IMR-90 (cell line): ENCODE measurements at regions not wholly inside any gene's neighbourhood (a gene's known extent, or its start where the extent isn't known, plus 50 kb on each side); places are given as distances from the start of the nearest gene placed in this dataset.

Source experiments
- ATAC-seq: fragments of 200-7000 bp; cut with Tn5 transposase; 2 replicates; pipeline ENCODE4 v1.9.1; 2020; ENCODE audit warnings: low read depth, mild to moderate bottlenecking, moderate library complexity
- BruUV-seq: library from RNA; stranded (reverse); fragments of 400-500 nt; replicated peaks from 2 replicates; lab custom pipeline; 2021; lab: Mats Ljungman, UMichigan
- CTCF ChIA-PET: fragments of 300-600 bp; formaldehyde crosslinking; extraction: SDS; loops from one replicate; lab custom pipeline; 2021; ENCODE audit warnings: antibody characterized with exemption; lab: Yijun Ruan, JAX
- POLR2A ChIA-PET: fragments of 300-600 bp; sonication (Branson Sonifier 250); formaldehyde crosslinking; loops from one replicate; lab custom pipeline; 2022; ENCODE audit warnings: antibody characterized with exemption; ENCODE audit not compliant: unreplicated experiment; lab: Charles Lee
- DNase-seq: peaks from one replicate; pipeline ENCODE4 v3.0.0; 2013
- H2AFZ ChIP-seq: replicated peaks from 2 replicates; pipeline ENCODE3; 2013; ENCODE audit warnings: low read length, mild to moderate bottlenecking; ENCODE audit not compliant: poor library complexity
- H2AK5ac ChIP-seq: 2 replicates; pipeline ENCODE4 v1.6.1; 2013; ENCODE audit warnings: low read depth, low read length, inconsistent platforms
- H2AK9ac ChIP-seq: replicated peaks from 2 replicates; pipeline ENCODE3; 2013; ENCODE audit warnings: mild to moderate bottlenecking, low read depth, low read length, moderate library complexity; ENCODE audit not compliant: poor library complexity
- H2BK120ac ChIP-seq: 2 replicates; pipeline ENCODE4 v1.6.1; 2013; ENCODE audit warnings: low read depth, low read length, inconsistent platforms
- H2BK15ac ChIP-seq: 3 replicates; pipeline ENCODE4 v1.6.1; 2013; ENCODE audit warnings: low read depth, low read length, inconsistent platforms
- H2BK20ac ChIP-seq: 2 replicates; pipeline ENCODE4 v1.6.1; 2013; ENCODE audit warnings: low read depth, mild to moderate bottlenecking, inconsistent platforms, low read length, moderate library complexity
- H2BK5ac ChIP-seq: 2 replicates; pipeline ENCODE4 v1.6.1; 2013; ENCODE audit warnings: mild to moderate bottlenecking, low read depth, low read length, inconsistent platforms; ENCODE audit not compliant: poor library complexity, severe bottlenecking
- H3K14ac ChIP-seq: replicated peaks from 2 replicates; pipeline ENCODE4 v1.6.1; 2013; ENCODE audit warnings: low read depth, low read length, inconsistent platforms
- H3K18ac ChIP-seq: 2 replicates; pipeline ENCODE4 v1.6.1; 2013; ENCODE audit warnings: low read depth, low read length, control low read depth
- H3K23ac ChIP-seq: 2 replicates; pipeline ENCODE4 v1.6.1; 2013; ENCODE audit warnings: low read depth, low read length, inconsistent platforms
- H3K27ac ChIP-seq: 2 replicates; pipeline ENCODE4 v1.5.1; 2013; ENCODE audit warnings: mild to moderate bottlenecking, control low read depth, low read length; ENCODE audit not compliant: insufficient read depth
- H3K27me3 ChIP-seq: 2 replicates; pipeline ENCODE4 v1.6.1; 2013; ENCODE audit warnings: low read length; ENCODE audit not compliant: control insufficient read depth, insufficient read depth
- H3K36me3 ChIP-seq: 2 replicates; pipeline ENCODE4 v1.6.1; 2013; ENCODE audit warnings: low read length, mixed read lengths; ENCODE audit not compliant: control insufficient read depth, insufficient read depth
- H3K4ac ChIP-seq: 2 replicates; pipeline ENCODE4 v1.6.1; 2013; ENCODE audit warnings: low read depth, low read length, inconsistent platforms
- H3K4me1 ChIP-seq: 2 replicates; pipeline ENCODE4 v1.6.1; 2013; ENCODE audit warnings: low read length, mixed read lengths; ENCODE audit not compliant: control insufficient read depth, insufficient read depth
- H3K4me2 ChIP-seq: 2 replicates; pipeline ENCODE4 v1.6.1; 2013; ENCODE audit warnings: low read depth, mild to moderate bottlenecking, control low read depth, low read length, moderate library complexity
- H3K4me3 ChIP-seq: 2 replicates; pipeline ENCODE4 v1.5.1; 2013; ENCODE audit warnings: low read depth, mild to moderate bottlenecking, control low read depth, low read length, moderate library complexity; ENCODE audit not compliant: insufficient read depth
- H3K56ac ChIP-seq: 2 replicates; pipeline ENCODE4 v1.6.1; 2013; ENCODE audit warnings: low read length, inconsistent platforms; ENCODE audit not compliant: insufficient read depth; ENCODE audit errors: extremely low read depth
- H3K79me1 ChIP-seq, 2 experiments: 2 replicates each; pipeline ENCODE4 v1.6.1; 2013; ENCODE audit warnings: low read length in 2 of 2, inconsistent platforms in 1 of 2, low read depth in 1 of 2
- H3K9ac ChIP-seq: 2 replicates; pipeline ENCODE4 v1.6.1; 2013; ENCODE audit warnings: low read depth, low read length, control low read depth
- H3K9me1 ChIP-seq: 2 replicates; pipeline ENCODE4 v1.6.1; 2013; ENCODE audit warnings: low read length, inconsistent platforms; ENCODE audit not compliant: insufficient read depth
- H3K9me3 ChIP-seq: 2 replicates; pipeline ENCODE4 v1.6.1; 2013; ENCODE audit warnings: low read length; ENCODE audit not compliant: control insufficient read depth, insufficient read depth
- H4K20me1 ChIP-seq: 2 replicates; pipeline ENCODE4 v1.6.1; 2013; ENCODE audit warnings: low read length, inconsistent platforms; ENCODE audit not compliant: insufficient read depth
- H4K5ac ChIP-seq: 2 replicates; pipeline ENCODE4 v1.6.1; 2013; ENCODE audit warnings: mild to moderate bottlenecking, low read depth, low read length, control low read depth
- H4K8ac ChIP-seq, 2 experiments: 2 replicates each; pipeline ENCODE4 v1.6.1; 2013; ENCODE audit warnings: low read depth in 2 of 2, low read length in 2 of 2, control low read depth in 1 of 2, inconsistent platforms in 1 of 2
- H4K91ac ChIP-seq: 2 replicates; pipeline ENCODE4 v1.6.1; 2013; ENCODE audit warnings: low read depth, low read length, inconsistent platforms; ENCODE audit not compliant: insufficient read depth
- BHLHE40 ChIP-seq: fragments of 150-350 bp; IDR thresholded peaks from 2 replicates; pipeline ENCODE4 v1.6.1; 2016; ENCODE audit warnings: mild to moderate bottlenecking, low read depth, low read length
- CEBPB ChIP-seq: IDR thresholded peaks from 2 replicates; pipeline ENCODE4 v1.6.1; 2012; ENCODE audit warnings: low read depth, low read length, improper control_type of control experiment
- MAZ ChIP-seq: IDR thresholded peaks from 2 replicates; pipeline ENCODE4 v1.6.1; 2012; ENCODE audit warnings: low read depth, mild to moderate bottlenecking, low read length, improper control_type of control experiment, moderate library complexity, borderline replicate concordance
- MXI1 ChIP-seq: IDR thresholded peaks from 2 replicates; pipeline ENCODE4 v1.6.1; 2012; ENCODE audit warnings: low read depth, mild to moderate bottlenecking, low read length, moderate library complexity, borderline replicate concordance
- RCOR1 ChIP-seq: IDR thresholded peaks from 2 replicates; pipeline ENCODE4 v1.6.1; 2012; ENCODE audit warnings: mild to moderate bottlenecking, low read length, improper control_type of control experiment; ENCODE audit not compliant: insufficient replicate concordance
- RFX5 ChIP-seq: IDR thresholded peaks from 2 replicates; pipeline ENCODE4 v1.8.0; 2012; ENCODE audit warnings: low read depth, mild to moderate bottlenecking, low read length, moderate library complexity
- WGBS, 2 experiments: methylation state at CpG; one replicate each; pipeline versions ENCODE4 v1.1.5 to v1.1.7; 2013; ENCODE audit warnings: missing lambda C conversion rate in 2 of 2; ENCODE audit not compliant: insufficient read length in 1 of 2; ENCODE audit errors: extremely low coverage in 2 of 2; 5-methylcytosine and 5-hydroxymethylcytosine counted together
- dilution Hi-C: fragments of 300-500 bp; cut with HindIII; formaldehyde crosslinking; loops from one replicate; pipeline ENCODE4 v1.14.3; 2018; ENCODE audit warnings: low sequenced_read_pairs; ENCODE audit not compliant: unreplicated experiment
- in situ Hi-C: fragments of 300-500 bp; cut with MboI; formaldehyde crosslinking; loops from 3 replicates; pipeline ENCODE4 v1.14.3; 2019; ENCODE audit warnings: low sequenced_read_pairs, inconsistent platforms, mixed read lengths
- intact Hi-C: fragments of 100-400 bp; cut with micrococcal nuclease; formaldehyde crosslinking; loops from 2 replicates; pipeline ENCODE4 v1.10.0; 2022
- TF ChIP-seq, protein P1 (sequence below): fragments of 150-350 bp; IDR thresholded peaks from 2 replicates; pipeline ENCODE4 v1.6.1; 2016; ENCODE audit warnings: low read depth, mild to moderate bottlenecking, low read length, moderate library complexity, borderline replicate concordance
- TF ChIP-seq, protein P2 (sequence below): conservative IDR thresholded peaks from 2 replicates; pipeline ENCODE4 v1.5.1; 2012; ENCODE audit warnings: mild to moderate bottlenecking, low read depth, low read length, improper control_type of control experiment

DNA sequence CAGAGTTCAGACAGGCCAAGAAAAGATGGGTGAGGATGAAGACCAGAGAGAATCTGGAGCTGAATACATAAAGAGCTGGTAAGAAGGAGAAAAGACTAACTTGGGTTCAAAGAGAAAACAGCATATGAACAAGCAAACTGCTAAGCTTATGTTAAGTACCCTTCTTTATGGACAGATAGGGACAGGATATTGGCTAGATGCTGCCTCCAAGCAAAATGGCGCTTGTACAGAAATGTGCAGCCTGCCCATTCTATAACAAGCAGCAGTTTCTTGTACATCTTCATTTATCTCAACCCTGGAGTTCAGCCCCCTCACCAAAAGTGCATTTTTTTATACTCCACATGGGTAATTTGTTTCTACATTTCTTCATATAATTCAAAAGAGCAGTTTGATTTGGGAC lies 184.5 kb downstream of the RMST start:
- no peak overlapping the region for H2BK120ac ChIP-seq
- ChIA-PET POLR2A (no interaction called here), CTCF (no interaction called here)
- H3K14ac ChIP-seq = no peak overlapping the region
- ATAC-seq (no peak), DNase-seq (no peak)
- dilution Hi-C loops (no loop called here), intact Hi-C loops (no loop called here), in situ Hi-C loops (no loop called here)
- TF ChIP-seq, protein P1, sequence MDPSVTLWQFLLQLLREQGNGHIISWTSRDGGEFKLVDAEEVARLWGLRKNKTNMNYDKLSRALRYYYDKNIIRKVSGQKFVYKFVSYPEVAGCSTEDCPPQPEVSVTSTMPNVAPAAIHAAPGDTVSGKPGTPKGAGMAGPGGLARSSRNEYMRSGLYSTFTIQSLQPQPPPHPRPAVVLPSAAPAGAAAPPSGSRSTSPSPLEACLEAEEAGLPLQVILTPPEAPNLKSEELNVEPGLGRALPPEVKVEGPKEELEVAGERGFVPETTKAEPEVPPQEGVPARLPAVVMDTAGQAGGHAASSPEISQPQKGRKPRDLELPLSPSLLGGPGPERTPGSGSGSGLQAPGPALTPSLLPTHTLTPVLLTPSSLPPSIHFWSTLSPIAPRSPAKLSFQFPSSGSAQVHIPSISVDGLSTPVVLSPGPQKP = no peak
- TF ChIP-seq, protein P2, sequence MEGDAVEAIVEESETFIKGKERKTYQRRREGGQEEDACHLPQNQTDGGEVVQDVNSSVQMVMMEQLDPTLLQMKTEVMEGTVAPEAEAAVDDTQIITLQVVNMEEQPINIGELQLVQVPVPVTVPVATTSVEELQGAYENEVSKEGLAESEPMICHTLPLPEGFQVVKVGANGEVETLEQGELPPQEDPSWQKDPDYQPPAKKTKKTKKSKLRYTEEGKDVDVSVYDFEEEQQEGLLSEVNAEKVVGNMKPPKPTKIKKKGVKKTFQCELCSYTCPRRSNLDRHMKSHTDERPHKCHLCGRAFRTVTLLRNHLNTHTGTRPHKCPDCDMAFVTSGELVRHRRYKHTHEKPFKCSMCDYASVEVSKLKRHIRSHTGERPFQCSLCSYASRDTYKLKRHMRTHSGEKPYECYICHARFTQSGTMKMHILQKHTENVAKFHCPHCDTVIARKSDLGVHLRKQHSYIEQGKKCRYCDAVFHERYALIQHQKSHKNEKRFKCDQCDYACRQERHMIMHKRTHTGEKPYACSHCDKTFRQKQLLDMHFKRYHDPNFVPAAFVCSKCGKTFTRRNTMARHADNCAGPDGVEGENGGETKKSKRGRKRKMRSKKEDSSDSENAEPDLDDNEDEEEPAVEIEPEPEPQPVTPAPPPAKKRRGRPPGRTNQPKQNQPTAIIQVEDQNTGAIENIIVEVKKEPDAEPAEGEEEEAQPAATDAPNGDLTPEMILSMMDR = no peak
- TF ChIP-seq RFX5 = no peak
- TF ChIP-seq CEBPB = no peak
- TF ChIP-seq MAZ = no peak
- TF ChIP-seq RCOR1 = no peak
- no peak for TF ChIP-seq MXI1
- TF ChIP-seq BHLHE40 = no peak
- H3K9me1 ChIP-seq = no peaks in the 10 kb centered on the region
- H2AK5ac ChIP-seq = no peak overlapping the region
- H3K23ac ChIP-seq = no peak overlapping the region
- H2AFZ ChIP-seq = no peak overlapping the region
- H4K5ac ChIP-seq = no peak overlapping the region
- H3K4ac ChIP-seq = no peak overlapping the region
- no peak overlapping the region for H2BK5ac ChIP-seq
- no peaks in the 10 kb centered on the region for H3K4me1 ChIP-seq
- H3K4me3 ChIP-seq = no peak overlapping the region
- H3K18ac ChIP-seq = no peak overlapping the region
- H3K27ac ChIP-seq = no peak overlapping the region
- H3K56ac ChIP-seq = no peak overlapping the region
- H3K9me3 ChIP-seq = peaks cover 14% of the 10 kb centered on the region
- no peaks in the 10 kb centered on the region for H3K79me1 ChIP-seq
- no peak overlapping the region for H2BK20ac ChIP-seq
- no peak overlapping the region for H2AK9ac ChIP-seq
- WGBS, 2 experiments = no CpG with 5 or more reads among the region's 1 CpG
- H3K4me2 ChIP-seq = no peak overlapping the region
- no peak overlapping the region for H2BK15ac ChIP-seq
- no peak overlapping the region for H3K9ac ChIP-seq
- no TSS peak for BruUV-seq
- H3K36me3 ChIP-seq = no peaks in the 10 kb centered on the region
- no peaks in the 10 kb centered on the region for H3K27me3 ChIP-seq
- H4K8ac ChIP-seq = no peak overlapping the region
- no peak overlapping the region for H4K91ac ChIP-seq
- no peaks in the 10 kb centered on the region for H4K20me1 ChIP-seq
